Activated T-cell treated with anti-CD3 and anti-CD28 coated beads, Interleukin-2, amount 50 U/mL, for 4 hours (primary cell): ENCODE measurements at regions not wholly inside any gene's neighbourhood (a gene's known extent, or its start where the extent isn't known, plus 50 kb on each side); places are given as distances from the start of the nearest gene placed in this dataset.
"Not testable (repeated sequence)": the region's sequence is repeated elsewhere in the genome, so short reads cannot be mapped to it uniquely, and the experiment has no call there.

ENCODE experiments used
- ATAC-seq, 2 donors: fragments of 200-7000 bp; cut with Tn5 transposase; one replicate each; pipeline ENCODE4 v1.10.0; 2021
- DNase-seq: peaks from one replicate; pipeline ENCODE4 v3.0.0-alpha.2; 2020
- H3K27me3 Mint-ChIP-seq: one replicate; pipeline ENCODE4 v1.8.0; 2021; ENCODE audit warnings: low read depth, mixed read lengths
- H3K36me3 Mint-ChIP-seq: one replicate; pipeline ENCODE4 v1.8.0; 2022; ENCODE audit warnings: mixed read lengths; ENCODE audit not compliant: insufficient read depth
- H3K4me1 Mint-ChIP-seq: one replicate; pipeline ENCODE4 v1.8.0; 2021; ENCODE audit warnings: low read depth, mixed read lengths
- H3K4me3 Mint-ChIP-seq: one replicate; pipeline ENCODE4 v1.8.0; 2021; ENCODE audit warnings: mild to moderate bottlenecking, moderate library complexity, mixed read lengths
- H3K9me3 Mint-ChIP-seq: one replicate; pipeline ENCODE4 v1.8.0; 2021; ENCODE audit warnings: mixed read lengths

GRCh38 chr15:83380682-83381081 is 66.5 kb upstream of the SH3GL3 start:
- Mint-ChIP-seq H3K4me3 (no peak overlapping the region), H3K27me3 (peaks cover 49% of the 10 kb centered on the region), H3K4me1 (no peaks in the 10 kb centered on the region), H3K36me3 (no peaks in the 10 kb centered on the region), H3K9me3 (no peaks in the 10 kb centered on the region)
- peak in 1 of 2 donors; percentile 53 for ATAC-seq
- no peak for DNase-seq

GRCh38 chr15:83383608-83384139 is 63.5 kb upstream of the SH3GL3 start:
- H3K27me3 Mint-ChIP-seq, result peaks cover 23% of the 10 kb centered on the region
- not testable (repeated sequence) for H3K9me3 Mint-ChIP-seq, H3K4me3 Mint-ChIP-seq, DNase-seq, ATAC-seq, H3K4me1 Mint-ChIP-seq, H3K36me3 Mint-ChIP-seq

GRCh38 chr15:83396101-83396500 is 51.0 kb upstream of the SH3GL3 start:
- H3K36me3 Mint-ChIP-seq, result no peaks in the 10 kb centered on the region
- no peaks in the 10 kb centered on the region for H3K4me1 Mint-ChIP-seq
- H3K27me3 Mint-ChIP-seq, result peaks cover 24% of the 10 kb centered on the region
- no peak for DNase-seq
- no peak overlapping the region for H3K4me3 Mint-ChIP-seq
- H3K9me3 Mint-ChIP-seq, result no peaks in the 10 kb centered on the region
- ATAC-seq, result no peak
